GM21526 (cell line): ENCODE measurements at regions not wholly inside any gene's neighbourhood (a gene's known extent, or its start where the extent isn't known, plus 50 kb on each side); places are given as distances from the start of the nearest gene placed in this dataset.

ENCODE experiments used
- ATAC-seq: cut with Tn5 transposase; IDR thresholded peaks from one replicate; pipeline ENCODE4 v1.9.1; 2021; ENCODE audit warnings: moderate library complexity; ENCODE audit not compliant: unreplicated experiment, low FRiP score

- no peak for ATAC-seq
Measured at GRCh38 chr1:96036763-96037162, 684.8 kb upstream of the PTBP2 start.

- ATAC-seq: no peak
Measured at GRCh38 chr1:96038636-96039035, 682.9 kb upstream of the PTBP2 start.

GRCh38 chr1:96039910-96040309, 681.7 kb upstream of the PTBP2 start:
- ATAC-seq: no peak

- ATAC-seq: no peak
Measured at GRCh38 chr1:96041470-96041869, 680.1 kb upstream of the PTBP2 start.

- no peak for ATAC-seq
Measured at GRCh38 chr1:96048572-96049212, 672.9 kb upstream of the PTBP2 start.

GRCh38 chr1:96049759-96050409, 671.7 kb upstream of the PTBP2 start:
- no peak for ATAC-seq

GRCh38 chr1:96059276-96059675, 662.3 kb upstream of the PTBP2 start:
- ATAC-seq: no peak

GRCh38 chr1:96059736-96060135, 661.8 kb upstream of the PTBP2 start:
- ATAC-seq: no peak

GRCh38 chr1:96060621-96061020, 661.0 kb upstream of the PTBP2 start:
- no peak for ATAC-seq

- ATAC-seq: no peak
Measured at GRCh38 chr1:96072021-96072420, 649.6 kb upstream of the PTBP2 start.

GRCh38 chr1:96073100-96073499, 648.5 kb upstream of the PTBP2 start:
- ATAC-seq: no peak

- ATAC-seq: no peak
Measured at GRCh38 chr1:96074422-96074821, 647.2 kb upstream of the PTBP2 start.

- no peak for ATAC-seq
Measured at GRCh38 chr1:96074876-96075577, 646.6 kb upstream of the PTBP2 start.

GRCh38 chr1:96075704-96076455, 645.7 kb upstream of the PTBP2 start:
- ATAC-seq: no peak

- no peak for ATAC-seq
Measured at GRCh38 chr1:96076589-96076988, 645.0 kb upstream of the PTBP2 start.

GRCh38 chr1:96079581-96079980, 642.0 kb upstream of the PTBP2 start:
- ATAC-seq: no peak

- no peak for ATAC-seq
Measured at GRCh38 chr1:96080925-96081324, 640.7 kb upstream of the PTBP2 start.

GRCh38 chr1:96087719-96088118, 633.9 kb upstream of the PTBP2 start:
- ATAC-seq: no peak

- ATAC-seq: no peak
Measured at GRCh38 chr1:96090134-96090533, 631.5 kb upstream of the PTBP2 start.

GRCh38 chr1:96095849-96096612, 625.6 kb upstream of the PTBP2 start:
- no peak for ATAC-seq
